Heart left ventricle (tissue), 16 donors: ENCODE measurements at regions not wholly inside any gene's neighbourhood (a gene's known extent, or its start where the extent isn't known, plus 50 kb on each side); places are given as distances from the start of the nearest gene placed in this dataset.

Experiments
- ATAC-seq, 4 donors: fragments of 200-7000 bp; cut with Tn5 transposase; one replicate each; pipeline ENCODE4 v1.9.1; 2020 to 2022; ENCODE audit warnings: moderate library complexity in 4 of 4, mild to moderate bottlenecking in 3 of 4, moderate number of reproducible peaks in 1 of 4
- DNase-seq, 5 donors: peaks; one replicate each; pipeline ENCODE4 v3.0.0-alpha.2; 2020
- H3K27ac ChIP-seq, 12 donors: fragments of 200-600 bp; sonication (generic) in 4 of 12; one replicate each; pipeline versions ENCODE4 v1.5.0 to v1.8.0; 2016 to 2022; ENCODE audit warnings: mild to moderate bottlenecking in 2 of 12
- H3K27me3 ChIP-seq, 9 donors: fragments of 200-600 bp; sonication (generic) in 2 of 9; one replicate each; pipeline versions ENCODE4 v1.5.1 to v1.8.0; 2016 to 2022; ENCODE audit warnings: mild to moderate bottlenecking in 3 of 9
- H3K36me3 ChIP-seq, 9 donors: fragments of 200-600 bp; sonication (generic) in 2 of 9; one replicate each; pipeline versions ENCODE4 v1.5.0 to v1.8.0; 2018 to 2022; ENCODE audit warnings: mild to moderate bottlenecking in 2 of 9
- H3K4me1 ChIP-seq, 12 donors: fragments of 200-600 bp; sonication (generic) in 4 of 12; one replicate each; pipeline versions ENCODE4 v1.5.0 to v1.8.0; 2016 to 2022; ENCODE audit warnings: mild to moderate bottlenecking in 3 of 12
- H3K4me3 ChIP-seq, 12 donors: fragments of 200-600 bp; sonication (generic) in 4 of 12; one replicate each; pipeline versions ENCODE4 v1.5.0 to v1.8.0; 2017 to 2022; ENCODE audit warnings: mild to moderate bottlenecking in 9 of 12, moderate library complexity in 4 of 12
- H3K9me3 ChIP-seq, 12 donors: fragments of 200-600 bp; sonication (generic) in 4 of 12; one replicate each; pipeline versions ENCODE4 v1.5.0 to v1.8.0; 2016 to 2022; ENCODE audit warnings: mild to moderate bottlenecking in 1 of 12
- POLR2A ChIP-seq, 2 donors: fragments of 450-650 bp; IDR thresholded peaks; one replicate each; pipeline ENCODE4 v1.6.1; 2017; ENCODE audit warnings: antibody characterized with exemption in 2 of 2, mild to moderate bottlenecking in 2 of 2, moderate library complexity in 2 of 2
- WGBS, 4 donors: extraction: QIAGEN DNeasy Blood & Tissue Kit in 2 of 4; methylation state at CpG; one replicate each; pipeline versions ENCODE4 v1.1.5 to v1.1.7; 2013 to 2018; 5-methylcytosine and 5-hydroxymethylcytosine counted together
- intact Hi-C, 10 donors: fragments of 100-400 bp; cut with DNase I; formaldehyde crosslinking; loops; one replicate each; pipeline versions ENCODE4 v1.11.1 to v1.14.2; 2022
- TF ChIP-seq, protein P1 (sequence below), 12 donors: fragments of 200-600 bp; sonication (generic) in 4 of 12; IDR thresholded peaks; one replicate each; pipeline versions ENCODE4 v1.5.0 to v1.8.0; 2018 to 2022; ENCODE audit warnings: antibody characterized with exemption in 12 of 12, mild to moderate bottlenecking in 5 of 12
- donor health status: ischemic (EF 13 %, LVEDD 7.1; RV severe dilation, severe dysfunction).
- donor health status: healthy with polysubstance abuse.
- donor health status: DM: no; HTN: yes; CAD: no.
- donor health status: DM: no; HTN: no; CAD: no.
- donor health status: ischemic (EF 25% LVEDD 6.9; RV normal size, moderate dysfunction).
- donor health status: ischemic (EF 25% LVEDD 5.7; RV mildly dilated, moderate dysfunction).
- donor health status: healthy.
- donor health status: DM: yes; HTN: yes; CAD: no.
- donor health status: ischemic (EF 35%, LVEDD 5.7; RV mildly dilated, moderate dysfunction).
- donor health status: nonischemic (EF 11% LVEDD 7.7; RV severe dilation, severe dysfunction).
- donor health status: DM: yes; HTN: yes; CAD: no.
- donor health status: PGD.
- donor health status: ischemic (EF 29% LVEDD 5.4; RV normal size, mild dysfunction).
- donor health status: nonischemic (EF 23%, LVEDD 6.1; RV moderate dilation, normal function).

- DNase-seq (no peak), ATAC-seq (peak in 1 of 4 donors; percentile 84)
- no peaks in the 10 kb centered on the region for H3K9me3 ChIP-seq
- H3K27me3 ChIP-seq, result peaks cover 0 to 11% (median 0%) of the 10 kb centered on the region in 9 donors
- intact Hi-C loops, result no loop called here
- H3K36me3 ChIP-seq, result no peaks in the 10 kb centered on the region
- no peak overlapping the region for H3K27ac ChIP-seq
- WGBS, 4 donors, result 76 to 81% (median 79%) methylated on average over 4 of the region's 4 CpGs
- TF ChIP-seq POLR2A (IDR thresholded peaks at IDR 0.05), result no peak
- TF ChIP-seq, protein P1, sequence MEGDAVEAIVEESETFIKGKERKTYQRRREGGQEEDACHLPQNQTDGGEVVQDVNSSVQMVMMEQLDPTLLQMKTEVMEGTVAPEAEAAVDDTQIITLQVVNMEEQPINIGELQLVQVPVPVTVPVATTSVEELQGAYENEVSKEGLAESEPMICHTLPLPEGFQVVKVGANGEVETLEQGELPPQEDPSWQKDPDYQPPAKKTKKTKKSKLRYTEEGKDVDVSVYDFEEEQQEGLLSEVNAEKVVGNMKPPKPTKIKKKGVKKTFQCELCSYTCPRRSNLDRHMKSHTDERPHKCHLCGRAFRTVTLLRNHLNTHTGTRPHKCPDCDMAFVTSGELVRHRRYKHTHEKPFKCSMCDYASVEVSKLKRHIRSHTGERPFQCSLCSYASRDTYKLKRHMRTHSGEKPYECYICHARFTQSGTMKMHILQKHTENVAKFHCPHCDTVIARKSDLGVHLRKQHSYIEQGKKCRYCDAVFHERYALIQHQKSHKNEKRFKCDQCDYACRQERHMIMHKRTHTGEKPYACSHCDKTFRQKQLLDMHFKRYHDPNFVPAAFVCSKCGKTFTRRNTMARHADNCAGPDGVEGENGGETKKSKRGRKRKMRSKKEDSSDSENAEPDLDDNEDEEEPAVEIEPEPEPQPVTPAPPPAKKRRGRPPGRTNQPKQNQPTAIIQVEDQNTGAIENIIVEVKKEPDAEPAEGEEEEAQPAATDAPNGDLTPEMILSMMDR (IDR thresholded peaks at IDR 0.05), result no peak
- H3K4me1 ChIP-seq, result no peaks in the 10 kb centered on the region
- no peak overlapping the region for H3K4me3 ChIP-seq
These were observed 701.2 kb upstream of the TBX3 start for GRCh38 chr12:115385141-115385540.

DNA sequence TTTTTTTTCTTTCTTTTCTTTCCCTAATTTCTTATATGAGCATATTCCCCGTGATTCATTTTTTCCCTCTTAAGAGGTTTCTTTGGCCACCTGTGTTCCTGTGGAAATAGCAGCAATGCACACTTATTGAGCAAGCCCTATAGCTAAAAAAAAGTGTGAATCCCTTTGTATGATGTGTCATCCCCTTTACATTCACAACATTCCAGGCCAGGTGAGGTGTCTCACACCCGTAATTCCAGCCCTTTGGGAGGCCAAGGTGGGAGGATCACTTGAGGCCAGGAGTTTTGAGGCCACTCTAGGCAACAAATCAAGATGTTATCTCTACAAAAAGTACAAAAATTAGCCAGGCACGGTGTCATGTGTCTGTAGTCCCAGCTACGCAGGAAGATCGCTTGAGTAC is 700.4 kb upstream of the TBX3 start:
- Histone ChIP-seq H3K9me3 (no peaks in the 10 kb centered on the region), H3K27me3 (peaks cover 0 to 11% (median 0%) of the 10 kb centered on the region in 9 donors), H3K36me3 (no peaks in the 10 kb centered on the region), H3K4me3 (no peak overlapping the region), H3K27ac (no peak overlapping the region), H3K4me1 (no peaks in the 10 kb centered on the region)
- no peak for DNase-seq
- intact Hi-C loops, result no loop called here
- no peak for TF ChIP-seq POLR2A (IDR thresholded peaks at IDR 0.05)
- TF ChIP-seq, protein P1 (IDR thresholded peaks at IDR 0.05), result no peak
- ATAC-seq, result no peak
- 93 to 98% (median 95%) methylated on average over 5 of the region's 5 CpGs for WGBS, 4 donors

DNA sequence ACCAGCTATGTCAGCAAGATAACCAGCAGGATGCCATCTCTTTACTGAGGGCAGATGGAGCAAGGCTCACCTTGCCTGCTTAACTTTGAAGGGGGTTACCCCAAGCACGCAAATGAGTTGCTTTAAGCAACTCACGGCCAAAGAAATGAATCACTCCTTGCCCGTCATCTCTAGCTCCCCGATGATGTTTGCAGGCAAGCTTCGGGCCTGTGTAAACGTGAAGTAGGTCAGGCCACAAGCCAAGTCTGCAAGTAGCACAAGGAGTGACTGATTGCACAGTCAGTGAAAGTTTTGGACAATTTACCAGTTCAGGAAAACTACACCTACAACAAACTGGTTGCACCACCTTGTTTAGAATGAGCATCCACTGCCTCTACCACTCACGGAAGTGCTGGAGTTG is 699.7 kb upstream of the TBX3 start:
- Histone ChIP-seq H3K4me3 (no peak overlapping the region), H3K36me3 (no peaks in the 10 kb centered on the region), H3K9me3 (no peaks in the 10 kb centered on the region), H3K27ac (no peak overlapping the region), H3K4me1 (no peaks in the 10 kb centered on the region), H3K27me3 (peaks cover 0 to 11% (median 0%) of the 10 kb centered on the region in 9 donors)
- DNase-seq (peak in 1 of 5 donors; percentile 36), ATAC-seq (peak in 1 of 4 donors; percentile 45)
- TF ChIP-seq, protein P1 (IDR thresholded peaks at IDR 0.05), result no peak
- TF ChIP-seq POLR2A (IDR thresholded peaks at IDR 0.05), result no peak
- 77 to 85% (median 80%) methylated on average over 7 of the region's 7 CpGs for WGBS, 4 donors
- intact Hi-C loops, result no loop called here

GRCh38 chr12:115382681-115383080 is 698.7 kb upstream of the TBX3 start:
- H3K9me3 ChIP-seq, result no peaks in the 10 kb centered on the region
- H3K36me3 ChIP-seq, result no peaks in the 10 kb centered on the region
- TF ChIP-seq, protein P1 (IDR thresholded peaks at IDR 0.05), result no peak
- TF ChIP-seq POLR2A (IDR thresholded peaks at IDR 0.05), result no peak
- H3K27ac ChIP-seq, result no peak overlapping the region
- 82 to 86% (median 83%) methylated on average over 5 of the region's 5 CpGs for WGBS, 4 donors
- H3K27me3 ChIP-seq, result peaks cover 0 to 8% (median 0%) of the 10 kb centered on the region in 9 donors
- intact Hi-C loops, result no loop called here
- ATAC-seq (no peak), DNase-seq (no peak)
- no peaks in the 10 kb centered on the region for H3K4me1 ChIP-seq
- H3K4me3 ChIP-seq, result no peak overlapping the region
